Endothelial cell of umbilical vein (primary cell): ENCODE measurements at regions not wholly inside any gene's neighbourhood (a gene's known extent, or its start where the extent isn't known, plus 50 kb on each side); places are given as distances from the start of the nearest gene placed in this dataset.
A peak's percentile ranks its signal among the peaks of the same experiment; 100 is the strongest.

Source experiments
- BruUV-seq: library from RNA; stranded (reverse); fragments of 400-500 nt; replicated peaks from 2 replicates; lab custom pipeline; 2021; lab: Mats Ljungman, UMichigan
- CTCF ChIA-PET: fragments of 300-600, 350-600 bp; sonication (Branson Sonifier 250); formaldehyde crosslinking; loops from one replicate; lab custom pipeline; 2021; ENCODE audit warnings: antibody characterized with exemption, inconsistent platforms; lab: Charles Lee
- POLR2A ChIA-PET: fragments of 300-600, 350-600 bp; sonication (Branson Sonifier 250); formaldehyde crosslinking; loops from one replicate; lab custom pipeline; 2021; ENCODE audit warnings: antibody characterized with exemption, inconsistent platforms; lab: Charles Lee
- DNase-seq: peaks from one replicate; pipeline ENCODE4 v3.0.0-alpha.2; 2011; ENCODE audit warnings: low read depth, low spot score
- FAIRE-seq: peaks from 2 replicates; lab custom pipeline; 2011; peaks lifted over from hg19 to GRCh38; lab: Jason Lieb, UNC
- H2AFZ ChIP-seq: 2 replicates; pipeline ENCODE4 v1.6.0; 2012; ENCODE audit warnings: low read depth, low read length, control low read depth, inconsistent platforms
- H3K27ac ChIP-seq: 2 replicates; pipeline ENCODE4 v1.5.1; 2011; ENCODE audit warnings: low read depth, mild to moderate bottlenecking, control low read depth, low read length, moderate library complexity; ENCODE audit not compliant: insufficient read depth
- H3K27me3 ChIP-seq, 2 experiments: 2 replicates each; pipeline versions ENCODE4 v1.6.0 to v1.6.1; 2011; ENCODE audit warnings: low read length in 2 of 2, mixed read lengths in 1 of 2; ENCODE audit not compliant: control insufficient read depth in 2 of 2, insufficient read depth in 2 of 2
- H3K36me3 ChIP-seq, 2 experiments: 2 replicates in 1 of 2; 3 replicates in 1 of 2; pipeline ENCODE4 v1.5.1; 2011; ENCODE audit warnings: low read length in 2 of 2, mild to moderate bottlenecking in 1 of 2, moderate library complexity in 1 of 2; ENCODE audit not compliant: control insufficient read depth in 2 of 2, insufficient read depth in 2 of 2; ENCODE audit errors: extremely low read depth in 1 of 2
- H3K4me1 ChIP-seq: 3 replicates; pipeline ENCODE4 v1.5.1; 2011; ENCODE audit warnings: mild to moderate bottlenecking, low read length; ENCODE audit not compliant: control insufficient read depth, insufficient read depth; ENCODE audit errors: extremely low read depth
- H3K4me2 ChIP-seq: 2 replicates; pipeline ENCODE4 v1.6.1; 2011; ENCODE audit warnings: low read length, control low read depth, mixed read lengths; ENCODE audit not compliant: insufficient read depth
- H3K4me3 ChIP-seq, 3 experiments: fragments of 200-600 bp in 1 of 3; sonication (generic), shearing (Covaris generic) in 1 of 3; replicated peaks in 1 of 3; 2 replicates each; pipeline ENCODE4 v1.5.1; 2011 to 2016; ENCODE audit warnings: control low read depth in 3 of 3, low read length in 3 of 3, mild to moderate bottlenecking in 2 of 3, inconsistent platforms in 1 of 3, low read depth in 1 of 3, moderate library complexity in 1 of 3; ENCODE audit not compliant: insufficient read depth in 1 of 3
- H3K79me2 ChIP-seq: 2 replicates; pipeline ENCODE4 v1.6.0; 2012; ENCODE audit warnings: low read length, inconsistent platforms; ENCODE audit not compliant: control insufficient read depth, insufficient read depth
- H3K9ac ChIP-seq: replicated peaks from 2 replicates; pipeline ENCODE3; 2011; ENCODE audit warnings: low read length, control low read depth; ENCODE audit not compliant: insufficient read depth; ENCODE audit errors: extremely low read depth
- H3K9me1 ChIP-seq: replicated peaks from 3 replicates; pipeline ENCODE4 v1.6.0; 2011; ENCODE audit warnings: mild to moderate bottlenecking, low read length; ENCODE audit not compliant: control insufficient read depth, insufficient read depth; ENCODE audit errors: extremely low read depth
- H3K9me3 ChIP-seq: replicated peaks from 2 replicates; pipeline ENCODE4 v1.5.1; 2012; ENCODE audit warnings: low read length, inconsistent platforms; ENCODE audit not compliant: control insufficient read depth, insufficient read depth
- H4K20me1 ChIP-seq: replicated peaks from 2 replicates; pipeline ENCODE3; 2011; ENCODE audit warnings: mild to moderate bottlenecking, low read length; ENCODE audit not compliant: control insufficient read depth, insufficient read depth; ENCODE audit errors: extremely low read depth
- EZH2 ChIP-seq: IDR thresholded peaks from 2 replicates; pipeline ENCODE4 v1.6.1; 2012; ENCODE audit warnings: borderline replicate concordance, low read depth, mild to moderate bottlenecking, moderate library complexity, low read length, inconsistent platforms; ENCODE audit not compliant: severe bottlenecking
- FOS ChIP-seq: IDR thresholded peaks from 2 replicates; pipeline ENCODE4 v1.6.1; 2011; ENCODE audit warnings: mild to moderate bottlenecking, low read length, moderate library complexity, borderline replicate concordance; ENCODE audit not compliant: insufficient read depth
- GATA2 ChIP-seq: IDR thresholded peaks from 2 replicates; pipeline ENCODE4 v1.7.0; 2011; ENCODE audit warnings: low read depth, mild to moderate bottlenecking, moderate library complexity, mixed read lengths, low read length; ENCODE audit not compliant: insufficient read length, insufficient read depth
- JUN ChIP-seq: IDR thresholded peaks from 2 replicates; pipeline ENCODE4 v1.6.1; 2011; ENCODE audit warnings: borderline replicate concordance, low read depth; ENCODE audit not compliant: insufficient read length, insufficient read depth
- MYC ChIP-seq: IDR thresholded peaks from one replicate; pipeline ENCODE4 v1.6.1; 2011; ENCODE audit warnings: mild to moderate bottlenecking, low read depth, low read length
- POLR2A ChIP-seq: IDR thresholded peaks from 2 replicates; pipeline ENCODE4 v1.6.1; 2012; ENCODE audit warnings: low read depth, mild to moderate bottlenecking, control low read depth, low read length
- POLR2AphosphoS5 ChIP-seq: IDR thresholded peaks from 2 replicates; pipeline ENCODE4 v1.6.1; 2012; ENCODE audit warnings: low read depth, mild to moderate bottlenecking, control low read depth, low read length, moderate library complexity; ENCODE audit not compliant: insufficient read depth
- dilution Hi-C: fragments of 300-500 bp; cut with MboI; formaldehyde crosslinking; loops from one replicate; pipeline ENCODE4 v1.15.0; 2019; ENCODE audit warnings: low sequenced_read_pairs; ENCODE audit not compliant: extremely low pct_ligation_motif_present
- intact Hi-C: fragments of 100-400 bp; cut with micrococcal nuclease; formaldehyde crosslinking; loops from one replicate; pipeline ENCODE4 v1.10.0; 2022
- TF ChIP-seq, protein P1 (sequence below), 2 donors: IDR thresholded peaks; 1 replicate in 1 of 2; 2 replicates in 1 of 2; pipeline ENCODE4 v1.5.1; 2011; ENCODE audit warnings: low read length in 2 of 2, mild to moderate bottlenecking in 2 of 2, moderate library complexity in 2 of 2, control low read depth in 1 of 2, inconsistent platforms in 1 of 2, low read depth in 1 of 2; ENCODE audit not compliant: insufficient read depth in 1 of 2; ENCODE audit errors: extremely low read depth in 1 of 2
- TF ChIP-seq, protein P2 (sequence below): IDR thresholded peaks from 2 replicates; pipeline ENCODE4 v1.6.1; 2011; ENCODE audit not compliant: insufficient read depth, insufficient read length

DNA sequence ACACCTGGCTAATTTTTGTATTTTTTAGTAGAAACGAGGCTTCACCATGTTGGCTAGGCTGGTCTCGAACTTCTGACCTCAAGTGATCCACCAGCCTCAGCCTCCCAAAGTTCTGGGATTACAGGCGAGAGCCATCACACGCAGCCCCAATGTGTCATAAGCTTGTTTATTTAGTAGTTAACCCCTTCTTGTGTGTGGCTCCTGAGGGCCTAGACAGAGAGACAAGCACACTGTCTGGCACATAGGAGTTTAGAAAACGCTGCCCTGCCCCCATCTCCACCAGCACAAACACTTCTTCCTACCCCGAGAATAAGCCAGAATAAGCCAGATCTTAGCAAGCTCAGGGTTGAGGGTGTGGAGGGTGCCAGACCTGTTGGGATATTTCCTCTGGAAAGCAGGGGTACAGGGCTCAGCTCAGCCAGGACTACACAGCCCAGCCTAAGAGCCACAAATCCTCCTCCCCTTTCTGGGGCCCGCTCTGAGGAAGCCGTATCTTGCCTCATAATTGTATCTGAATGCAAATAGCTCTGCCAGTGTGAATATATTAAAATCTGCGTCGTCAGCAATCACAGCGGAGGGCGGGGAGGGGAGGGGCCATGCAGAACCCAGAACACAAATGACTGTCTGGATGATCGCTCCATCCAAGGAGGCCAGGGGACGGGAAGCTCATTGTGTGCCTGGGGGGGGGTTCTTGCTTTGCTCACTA, 247.3 kb downstream of the MN1 start:
- H3K36me3 ChIP-seq = no peaks in the 10 kb centered on the region
- intact Hi-C loops = no loop called here
- no peak overlapping the region for H3K27ac ChIP-seq
- no TSS peak for BruUV-seq
- DNase-seq (peak; percentile 10), FAIRE-seq (no peak)
- no peak overlapping the region for H2AFZ ChIP-seq
- H3K9ac ChIP-seq = no peak overlapping the region
- no peak overlapping the region for H3K4me3 ChIP-seq
- no peaks in the 10 kb centered on the region for H4K20me1 ChIP-seq
- no peaks in the 10 kb centered on the region for H3K4me1 ChIP-seq
- peaks cover 4 to 6% of the 10 kb centered on the region in 2 experiments for H3K27me3 ChIP-seq
- ChIA-PET CTCF (interaction anchor here (1.0 kb wide), 1 partner anchor 9 kb away, joined by 3 read pairs; no protein-coding TSS in a partner anchor), POLR2A (interaction anchor here (0.5 kb wide), 1 partner anchor 70 kb away, joined by 4 read pairs; no protein-coding TSS in a partner anchor)
- H3K9me1 ChIP-seq = no peaks in the 10 kb centered on the region
- no peaks in the 10 kb centered on the region for H3K79me2 ChIP-seq
- dilution Hi-C loops = no loop called here
- no peak overlapping the region for H3K4me2 ChIP-seq
- H3K9me3 ChIP-seq = no peaks in the 10 kb centered on the region
- TF ChIP-seq GATA2 = no peak
- no peak for TF ChIP-seq POLR2A
- TF ChIP-seq FOS = no peak
- TF ChIP-seq, protein P1, sequence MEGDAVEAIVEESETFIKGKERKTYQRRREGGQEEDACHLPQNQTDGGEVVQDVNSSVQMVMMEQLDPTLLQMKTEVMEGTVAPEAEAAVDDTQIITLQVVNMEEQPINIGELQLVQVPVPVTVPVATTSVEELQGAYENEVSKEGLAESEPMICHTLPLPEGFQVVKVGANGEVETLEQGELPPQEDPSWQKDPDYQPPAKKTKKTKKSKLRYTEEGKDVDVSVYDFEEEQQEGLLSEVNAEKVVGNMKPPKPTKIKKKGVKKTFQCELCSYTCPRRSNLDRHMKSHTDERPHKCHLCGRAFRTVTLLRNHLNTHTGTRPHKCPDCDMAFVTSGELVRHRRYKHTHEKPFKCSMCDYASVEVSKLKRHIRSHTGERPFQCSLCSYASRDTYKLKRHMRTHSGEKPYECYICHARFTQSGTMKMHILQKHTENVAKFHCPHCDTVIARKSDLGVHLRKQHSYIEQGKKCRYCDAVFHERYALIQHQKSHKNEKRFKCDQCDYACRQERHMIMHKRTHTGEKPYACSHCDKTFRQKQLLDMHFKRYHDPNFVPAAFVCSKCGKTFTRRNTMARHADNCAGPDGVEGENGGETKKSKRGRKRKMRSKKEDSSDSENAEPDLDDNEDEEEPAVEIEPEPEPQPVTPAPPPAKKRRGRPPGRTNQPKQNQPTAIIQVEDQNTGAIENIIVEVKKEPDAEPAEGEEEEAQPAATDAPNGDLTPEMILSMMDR (IDR thresholded peaks at IDR 0.05; ENCODE audit: extremely low read depth in 1 of 2, insufficient read depth in 1 of 2, low read depth in 1 of 2, low read length in 2 of 2) = no peak
- no peak for TF ChIP-seq JUN
- TF ChIP-seq MYC = no peak
- TF ChIP-seq EZH2 = no peak
- TF ChIP-seq, protein P2, sequence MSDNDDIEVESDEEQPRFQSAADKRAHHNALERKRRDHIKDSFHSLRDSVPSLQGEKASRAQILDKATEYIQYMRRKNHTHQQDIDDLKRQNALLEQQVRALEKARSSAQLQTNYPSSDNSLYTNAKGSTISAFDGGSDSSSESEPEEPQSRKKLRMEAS = no peak
- TF ChIP-seq POLR2AphosphoS5 = no peak
